ENCODE measurements at regions not wholly inside any gene's neighbourhood (a gene's known extent, or its start where the extent isn't known, plus 50 kb on each side); places are given as distances from the start of the nearest gene placed in this dataset.
"Not testable (repeated sequence)": the region's sequence is repeated elsewhere in the genome, so short reads cannot be mapped to it uniquely, and the experiment has no call there.

GRCh38 chr10:35835545-35835944, 193.4 kb upstream of the FZD8 start:
- Histone ChIP-seq H3K27me3 (ENCODE audit: control insufficient read depth, insufficient read depth, low read length) (no peaks in the 10 kb centered on the region), H3K4me1 (ENCODE audit: control insufficient read depth, low read depth, low read length) (peaks cover 3% of the 10 kb centered on the region), H3K9ac (ENCODE audit: low read length) (no peak overlapping the region), H3K27ac (ENCODE audit: low read length) (no peak overlapping the region), H3K36me3 (ENCODE audit: control insufficient read depth, low read depth, low read length) (no peaks in the 10 kb centered on the region), H3K4me3 (ENCODE audit: low read length) (no peak overlapping the region), H3K9me3 (ENCODE audit: control insufficient read depth, low read depth, low read length) (peaks cover 7% of the 10 kb centered on the region)

GRCh38 chr10:35834877-35835494, 192.9 kb upstream of the FZD8 start:
- H3K36me3 ChIP-seq (ENCODE audit: control insufficient read depth, low read depth, low read length), result no peaks in the 10 kb centered on the region
- H3K4me1 ChIP-seq (ENCODE audit: control insufficient read depth, low read depth, low read length), result peaks cover 3% of the 10 kb centered on the region
- H3K27ac ChIP-seq (ENCODE audit: low read length), result no peak overlapping the region
- H3K27me3 ChIP-seq (ENCODE audit: control insufficient read depth, insufficient read depth, low read length), result no peaks in the 10 kb centered on the region
- no peak overlapping the region for H3K9ac ChIP-seq (ENCODE audit: low read length)
- no peak overlapping the region for H3K4me3 ChIP-seq (ENCODE audit: low read length)
- peaks cover 2% of the 10 kb centered on the region for H3K9me3 ChIP-seq (ENCODE audit: control insufficient read depth, low read depth, low read length)

- H3K4me3 ChIP-seq (ENCODE audit: low read length), result no peak overlapping the region
- H3K27ac ChIP-seq (ENCODE audit: low read length), result no peak overlapping the region
These were observed 185.7 kb upstream of the FZD8 start for GRCh38 chr10:35827783-35828182.

GRCh38 chr10:35824704-35825103, 182.6 kb upstream of the FZD8 start:
- H3K36me3 ChIP-seq (ENCODE audit: control insufficient read depth, low read depth, low read length), result no peaks in the 10 kb centered on the region
- peaks cover 4% of the 10 kb centered on the region for H3K4me1 ChIP-seq (ENCODE audit: control insufficient read depth, low read depth, low read length)
- no peaks in the 10 kb centered on the region for H3K9me3 ChIP-seq (ENCODE audit: control insufficient read depth, low read depth, low read length)
- no peak overlapping the region for H3K9ac ChIP-seq (ENCODE audit: low read length)
- no peak overlapping the region for H3K27ac ChIP-seq (ENCODE audit: low read length)
- H3K4me3 ChIP-seq (ENCODE audit: low read length), result no peak overlapping the region
- H3K27me3 ChIP-seq (ENCODE audit: control insufficient read depth, insufficient read depth, low read length), result no peaks in the 10 kb centered on the region

More at GRCh38 chr10:35827783-35828182, 185.7 kb upstream of the FZD8 start:
- Histone ChIP-seq H3K9ac (ENCODE audit: low read length) (no peak overlapping the region), H3K27me3 (ENCODE audit: control insufficient read depth, insufficient read depth, low read length) (no peaks in the 10 kb centered on the region), H3K4me1 (ENCODE audit: control insufficient read depth, low read depth, low read length) (peaks cover 3% of the 10 kb centered on the region), H3K36me3 (ENCODE audit: control insufficient read depth, low read depth, low read length) (no peaks in the 10 kb centered on the region), H3K9me3 (ENCODE audit: control insufficient read depth, low read depth, low read length) (no peaks in the 10 kb centered on the region)

- no peak overlapping the region for H3K9ac ChIP-seq (ENCODE audit: low read length)
- no peak overlapping the region for H3K4me3 ChIP-seq (ENCODE audit: low read length)
- H3K27me3 ChIP-seq (ENCODE audit: control insufficient read depth, insufficient read depth, low read length), result no peaks in the 10 kb centered on the region
- H3K9me3 ChIP-seq (ENCODE audit: control insufficient read depth, low read depth, low read length), result no peaks in the 10 kb centered on the region
- H3K27ac ChIP-seq (ENCODE audit: low read length), result no peak overlapping the region
- no peaks in the 10 kb centered on the region for H3K36me3 ChIP-seq (ENCODE audit: control insufficient read depth, low read depth, low read length)
- peaks cover 4% of the 10 kb centered on the region for H3K4me1 ChIP-seq (ENCODE audit: control insufficient read depth, low read depth, low read length)
These were observed 180.2 kb upstream of the FZD8 start for GRCh38 chr10:35822316-35822715.

GRCh38 chr10:35821339-35821911, 179.3 kb upstream of the FZD8 start:
- Histone ChIP-seq H3K27me3 (ENCODE audit: control insufficient read depth, insufficient read depth, low read length) (no peaks in the 10 kb centered on the region), H3K4me3 (ENCODE audit: low read length) (no peak overlapping the region), H3K9me3 (ENCODE audit: control insufficient read depth, low read depth, low read length) (no peaks in the 10 kb centered on the region), H3K9ac (ENCODE audit: low read length) (no peak overlapping the region), H3K36me3 (ENCODE audit: control insufficient read depth, low read depth, low read length) (no peaks in the 10 kb centered on the region), H3K4me1 (ENCODE audit: control insufficient read depth, low read depth, low read length) (peaks cover 4% of the 10 kb centered on the region), H3K27ac (ENCODE audit: low read length) (no peak overlapping the region)

GRCh38 chr10:35819736-35820135, 177.6 kb upstream of the FZD8 start:
- Histone ChIP-seq H3K4me1 (ENCODE audit: control insufficient read depth, low read depth, low read length) (peaks cover 4% of the 10 kb centered on the region), H3K9me3 (ENCODE audit: control insufficient read depth, low read depth, low read length) (no peaks in the 10 kb centered on the region), H3K4me3 (ENCODE audit: low read length) (no peak overlapping the region), H3K27ac (ENCODE audit: low read length) (no peak overlapping the region), H3K9ac (ENCODE audit: low read length) (no peak overlapping the region), H3K27me3 (ENCODE audit: control insufficient read depth, insufficient read depth, low read length) (no peaks in the 10 kb centered on the region), H3K36me3 (ENCODE audit: control insufficient read depth, low read depth, low read length) (no peaks in the 10 kb centered on the region)

GRCh38 chr10:35819011-35819410, 176.9 kb upstream of the FZD8 start:
- no peaks in the 10 kb centered on the region for H3K9me3 ChIP-seq (ENCODE audit: control insufficient read depth, low read depth, low read length)
- no peak overlapping the region for H3K27ac ChIP-seq (ENCODE audit: low read length)
- H3K9ac ChIP-seq (ENCODE audit: low read length), result no peak overlapping the region
- H3K4me1 ChIP-seq (ENCODE audit: control insufficient read depth, low read depth, low read length), result peaks cover 4% of the 10 kb centered on the region
- H3K4me3 ChIP-seq (ENCODE audit: low read length), result no peak overlapping the region
- H3K27me3 ChIP-seq (ENCODE audit: control insufficient read depth, insufficient read depth, low read length), result no peaks in the 10 kb centered on the region
- no peaks in the 10 kb centered on the region for H3K36me3 ChIP-seq (ENCODE audit: control insufficient read depth, low read depth, low read length)

- H3K4me1 ChIP-seq (ENCODE audit: control insufficient read depth, low read depth, low read length); H3K9me3 ChIP-seq (ENCODE audit: control insufficient read depth, low read depth, low read length); H3K4me3 ChIP-seq (ENCODE audit: low read length); H3K27ac ChIP-seq (ENCODE audit: low read length); H3K27me3 ChIP-seq (ENCODE audit: control insufficient read depth, insufficient read depth, low read length); H3K9ac ChIP-seq (ENCODE audit: low read length); H3K36me3 ChIP-seq (ENCODE audit: control insufficient read depth, low read depth, low read length): not testable (repeated sequence)
These were observed 175.0 kb upstream of the FZD8 start for GRCh38 chr10:35817109-35817508.

- Histone ChIP-seq H3K4me1 (ENCODE audit: control insufficient read depth, low read depth, low read length) (no peaks in the 10 kb centered on the region), H3K27ac (ENCODE audit: low read length) (no peak overlapping the region), H3K9ac (ENCODE audit: low read length) (no peak overlapping the region), H3K9me3 (ENCODE audit: control insufficient read depth, low read depth, low read length) (no peaks in the 10 kb centered on the region), H3K36me3 (ENCODE audit: control insufficient read depth, low read depth, low read length) (no peaks in the 10 kb centered on the region), H3K4me3 (ENCODE audit: low read length) (no peak overlapping the region), H3K27me3 (ENCODE audit: control insufficient read depth, insufficient read depth, low read length) (no peaks in the 10 kb centered on the region)
These were observed 171.1 kb upstream of the FZD8 start for GRCh38 chr10:35813219-35813618.

GRCh38 chr10:35808344-35808743, 166.2 kb upstream of the FZD8 start:
- Histone ChIP-seq H3K27me3 (ENCODE audit: control insufficient read depth, insufficient read depth, low read length) (no peaks in the 10 kb centered on the region), H3K4me3 (ENCODE audit: low read length) (no peak overlapping the region), H3K27ac (ENCODE audit: low read length) (no peak overlapping the region), H3K9me3 (ENCODE audit: control insufficient read depth, low read depth, low read length) (no peaks in the 10 kb centered on the region), H3K4me1 (ENCODE audit: control insufficient read depth, low read depth, low read length) (peaks cover 3% of the 10 kb centered on the region), H3K9ac (ENCODE audit: low read length) (no peak overlapping the region), H3K36me3 (ENCODE audit: control insufficient read depth, low read depth, low read length) (no peaks in the 10 kb centered on the region)

- H3K27ac ChIP-seq (ENCODE audit: low read length), result no peak overlapping the region
- H3K9me3 ChIP-seq (ENCODE audit: control insufficient read depth, low read depth, low read length), result no peaks in the 10 kb centered on the region
- no peak overlapping the region for H3K9ac ChIP-seq (ENCODE audit: low read length)
- H3K4me1 ChIP-seq (ENCODE audit: control insufficient read depth, low read depth, low read length), result peaks cover 5% of the 10 kb centered on the region
- H3K27me3 ChIP-seq (ENCODE audit: control insufficient read depth, insufficient read depth, low read length), result no peaks in the 10 kb centered on the region
- H3K36me3 ChIP-seq (ENCODE audit: control insufficient read depth, low read depth, low read length), result no peaks in the 10 kb centered on the region
- no peak overlapping the region for H3K4me3 ChIP-seq (ENCODE audit: low read length)
These were observed 160.9 kb upstream of the FZD8 start for GRCh38 chr10:35803046-35803445.
